ENCODE measurements at regions not wholly inside any gene's neighbourhood (a gene's known extent, or its start where the extent isn't known, plus 50 kb on each side); places are given as distances from the start of the nearest gene placed in this dataset.

- in situ Hi-C loops (cut with HindIII; ENCODE audit: low pct_ligation_motif_present, low sequenced_read_pairs): no loop called here
- H3K27ac ChIP-seq: peak overlapping the region; percentile 41
- TF ChIP-seq CTCF (IDR thresholded peaks at IDR 0.05; ENCODE audit: low read depth, low read length, missing control alignments): no peak
- no peak for DNase-seq
- H3K27me3 ChIP-seq (replicated peaks): no peaks in the 10 kb centered on the region
- no peak overlapping the region for H3K4me3 ChIP-seq (ENCODE audit: low read depth, low read length)
- H3K36me3 ChIP-seq (replicated peaks): no peaks in the 10 kb centered on the region
These were observed 129.5 kb downstream of the SLC38A6 start for GRCh38 chr14:61110316-61111082.

GRCh38 chr14:61109288-61109687 is 128.2 kb downstream of the SLC38A6 start:
- Histone ChIP-seq H3K4me3 (ENCODE audit: low read depth, low read length) (no peak overlapping the region), H3K36me3 (replicated peaks) (no peaks in the 10 kb centered on the region), H3K27ac (no peak overlapping the region), H3K27me3 (replicated peaks) (no peaks in the 10 kb centered on the region)
- TF ChIP-seq CTCF (IDR thresholded peaks at IDR 0.05; ENCODE audit: low read depth, low read length, missing control alignments): no peak
- no peak for DNase-seq
- in situ Hi-C loops (cut with HindIII; ENCODE audit: low pct_ligation_motif_present, low sequenced_read_pairs): no loop called here

- no peak for DNase-seq
- H3K4me3 ChIP-seq (ENCODE audit: low read depth, low read length): no peak overlapping the region
- H3K36me3 ChIP-seq (replicated peaks): no peaks in the 10 kb centered on the region
- in situ Hi-C loops (cut with HindIII; ENCODE audit: low pct_ligation_motif_present, low sequenced_read_pairs): no loop called here
- TF ChIP-seq CTCF (IDR thresholded peaks at IDR 0.05; ENCODE audit: low read depth, low read length, missing control alignments): no peak
- H3K27me3 ChIP-seq (replicated peaks): no peaks in the 10 kb centered on the region
- H3K27ac ChIP-seq: no peak overlapping the region
These were observed 127.6 kb downstream of the SLC38A6 start for GRCh38 chr14:61108496-61109141.

- no peak for TF ChIP-seq CTCF (IDR thresholded peaks at IDR 0.05; ENCODE audit: low read depth, low read length, missing control alignments)
- in situ Hi-C loops (cut with HindIII; ENCODE audit: low pct_ligation_motif_present, low sequenced_read_pairs): no loop called here
- H3K27me3 ChIP-seq (replicated peaks): no peaks in the 10 kb centered on the region
These were observed 126.9 kb downstream of the SLC38A6 start for GRCh38 chr14:61107869-61108493.

GRCh38 chr14:61106959-61107641 is 126.1 kb downstream of the SLC38A6 start:
- no peak overlapping the region for H3K27ac ChIP-seq
- in situ Hi-C loops (cut with HindIII; ENCODE audit: low pct_ligation_motif_present, low sequenced_read_pairs): no loop called here
- DNase-seq: no peak

More at GRCh38 chr14:61107869-61108493, 126.9 kb downstream of the SLC38A6 start:
- Histone ChIP-seq H3K27ac (no peak overlapping the region), H3K4me3 (ENCODE audit: low read depth, low read length) (no peak overlapping the region), H3K36me3 (replicated peaks) (no peaks in the 10 kb centered on the region)
- no peak for DNase-seq

More at GRCh38 chr14:61106959-61107641, 126.1 kb downstream of the SLC38A6 start:
- no peaks in the 10 kb centered on the region for H3K27me3 ChIP-seq (replicated peaks)
- no peaks in the 10 kb centered on the region for H3K36me3 ChIP-seq (replicated peaks)
- TF ChIP-seq CTCF (IDR thresholded peaks at IDR 0.05; ENCODE audit: low read depth, low read length, missing control alignments): peak; percentile 36
- no peak overlapping the region for H3K4me3 ChIP-seq (ENCODE audit: low read depth, low read length)
